Ramos (cell line): ENCODE measurements at regions not wholly inside any gene's neighbourhood (a gene's known extent, or its start where the extent isn't known, plus 50 kb on each side); places are given as distances from the start of the nearest gene placed in this dataset.
"Not testable (repeated sequence)": the region's sequence is repeated elsewhere in the genome, so short reads cannot be mapped to it uniquely, and the experiment has no call there.

Experiments used
- in situ Hi-C: fragments of 300-500 bp; cut with MboI; formaldehyde crosslinking; loops from one replicate; pipeline ENCODE4 v1.14.3; 2022; ENCODE audit warnings: low sequenced_read_pairs; ENCODE audit not compliant: unreplicated experiment

DNA sequence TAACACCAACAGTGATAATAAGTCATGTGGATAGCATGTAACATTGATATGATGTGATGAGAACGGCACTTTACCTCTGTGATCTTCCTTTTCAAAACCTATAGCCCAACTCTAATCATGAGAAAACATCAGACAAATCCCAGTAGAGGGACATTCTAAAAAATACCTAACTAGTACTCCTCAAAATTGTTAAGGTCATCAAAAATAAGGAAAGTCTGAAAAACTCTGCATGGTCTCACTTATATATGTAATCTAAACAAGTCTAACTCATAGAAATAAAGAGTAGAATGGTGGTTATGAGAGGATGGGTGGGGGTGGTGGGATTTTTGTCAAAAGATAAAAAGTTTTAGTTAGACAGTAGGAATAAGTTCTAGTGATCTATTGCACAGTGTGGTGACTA is 243.9 kb upstream of the GRIA3 start:
- in situ Hi-C loops: no loop called here

DNA sequence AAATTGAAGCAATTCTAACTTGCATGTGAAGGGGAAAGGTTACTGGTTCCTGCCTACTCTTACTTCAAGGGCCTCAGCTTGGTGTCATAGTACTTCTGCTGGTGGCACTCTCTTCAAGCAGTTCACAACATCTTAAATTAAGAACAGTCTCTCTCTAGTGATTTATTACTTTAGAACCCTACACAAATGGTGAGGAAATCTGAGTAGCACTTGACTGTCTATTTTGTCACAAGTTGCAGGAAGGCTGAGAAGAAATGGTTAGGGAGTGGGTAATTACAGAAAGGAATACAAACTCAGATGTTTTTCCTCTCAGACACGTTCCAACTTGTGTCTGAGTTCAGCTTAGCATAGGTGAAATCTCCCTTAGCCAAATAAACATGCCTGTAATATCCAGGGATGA is 242.3 kb upstream of the GRIA3 start:
- in situ Hi-C loops: no loop called here

DNA sequence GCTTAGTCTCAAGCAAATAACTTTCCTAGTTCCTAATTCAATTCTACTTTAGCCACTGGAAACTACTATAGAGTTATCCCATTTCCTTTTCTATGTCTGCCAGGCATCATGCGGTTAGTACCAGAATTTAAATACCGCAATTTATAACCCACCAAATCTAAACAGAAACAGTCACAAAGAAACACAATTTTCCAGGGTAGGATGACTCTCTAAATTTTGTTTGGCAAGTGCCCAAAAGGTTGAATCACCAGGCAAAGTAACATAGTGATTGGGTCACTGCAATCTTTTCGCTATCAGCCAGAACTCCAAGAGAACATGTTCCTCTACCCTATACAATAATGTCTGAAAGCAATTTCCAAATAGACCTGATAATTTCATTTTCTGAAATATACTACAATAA is 240.2 kb upstream of the GRIA3 start:
- in situ Hi-C loops: no loop called here

DNA sequence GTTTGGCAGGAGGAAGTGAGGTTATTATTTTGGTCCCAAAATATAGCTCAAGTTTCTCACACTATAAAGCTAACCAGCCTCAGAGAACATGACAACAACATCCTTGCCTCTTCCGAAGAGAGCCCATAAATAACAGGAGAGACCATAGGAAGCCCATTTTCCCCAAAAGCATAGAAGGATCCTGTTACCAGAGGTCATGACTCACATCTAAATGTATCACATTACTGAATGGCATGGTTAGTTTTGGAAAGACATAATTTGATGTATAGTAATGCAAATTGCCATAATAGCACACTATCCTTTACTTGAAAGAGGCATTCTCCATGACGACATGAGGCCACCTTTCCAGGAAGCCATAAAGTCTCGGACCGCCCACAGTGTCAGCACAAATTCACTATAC is 238.8 kb upstream of the GRIA3 start:
- in situ Hi-C loops: no loop called here

DNA sequence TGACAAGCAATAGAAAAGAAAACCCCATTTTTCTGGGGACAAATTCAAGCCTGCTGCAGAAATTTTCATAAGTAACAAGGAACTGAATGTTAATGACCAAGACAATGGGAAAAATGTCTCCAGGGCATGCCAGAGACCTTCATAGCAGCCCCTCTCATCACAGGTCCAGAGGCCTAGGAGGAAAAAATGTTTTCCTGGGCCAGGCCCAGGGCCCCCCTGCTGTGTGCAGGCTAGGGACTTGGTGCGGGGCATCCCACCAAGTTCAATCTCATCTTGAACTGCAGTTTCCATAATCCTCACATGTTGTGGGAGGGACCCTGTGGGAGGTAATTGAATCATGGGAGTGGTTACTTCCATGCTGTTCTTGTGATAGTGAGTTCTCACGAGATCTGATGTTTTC is 211.5 kb upstream of the GRIA3 start:
- in situ Hi-C loops: no loop called here

DNA sequence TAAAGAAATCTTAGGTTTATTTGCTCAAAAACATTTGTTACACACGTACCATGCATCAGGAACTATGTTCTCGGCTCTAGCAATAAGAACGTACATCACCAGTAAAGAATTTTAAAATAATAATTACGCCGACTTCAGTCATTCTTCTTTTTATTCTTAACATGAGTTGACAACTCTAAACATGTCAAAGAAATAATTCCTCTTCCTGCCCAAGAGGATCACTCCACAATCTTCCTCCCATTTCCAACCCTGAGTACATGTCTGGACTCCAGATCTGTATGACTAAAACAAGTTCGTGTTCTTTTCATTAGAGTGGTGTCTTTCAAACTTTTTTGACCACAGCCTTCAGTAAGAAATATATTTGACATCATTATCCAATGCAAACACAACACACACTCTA is 201.6 kb upstream of the GRIA3 start:
- in situ Hi-C loops: no loop called here

DNA sequence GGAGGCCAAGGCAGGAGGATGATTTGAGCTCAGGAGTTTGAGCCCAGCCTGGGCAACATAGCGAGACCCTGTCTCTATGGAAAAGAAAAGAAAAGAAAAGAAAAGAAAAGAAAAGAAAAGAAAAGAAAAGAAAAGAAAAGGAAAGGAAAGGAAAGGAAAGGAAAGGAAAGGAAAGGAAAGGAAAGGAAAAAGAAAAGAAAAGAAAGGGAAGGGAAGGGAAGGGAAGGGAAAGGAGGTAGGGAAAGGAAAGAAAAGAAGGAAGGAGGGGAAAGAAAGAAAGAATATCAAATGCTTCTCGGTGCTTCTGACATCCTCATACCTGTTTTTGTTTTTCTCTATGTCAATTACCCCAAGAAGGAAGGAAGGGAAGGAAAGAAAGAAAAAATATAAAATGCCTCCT is 181.2 kb upstream of the GRIA3 start:
- in situ Hi-C loops: not testable (repeated sequence)

DNA sequence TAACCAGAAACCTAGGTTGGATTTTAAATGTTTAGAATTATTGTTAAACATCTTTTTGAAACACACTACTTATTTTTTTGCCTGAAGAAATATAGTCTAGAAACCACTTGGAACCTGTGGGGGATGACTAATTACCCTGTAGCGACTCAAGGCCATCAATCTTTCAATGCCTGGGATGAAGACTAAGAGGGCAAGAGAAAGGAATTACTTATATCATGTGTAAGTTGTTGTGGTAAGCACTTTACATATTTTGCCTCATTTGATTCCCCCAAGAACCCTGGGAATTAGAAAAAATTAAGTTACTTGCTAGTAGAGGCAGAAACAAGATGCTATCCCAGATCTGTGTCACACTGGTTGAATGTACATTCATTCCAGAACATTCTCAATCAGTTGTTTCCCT is 170.9 kb upstream of the GRIA3 start:
- in situ Hi-C loops: no loop called here

DNA sequence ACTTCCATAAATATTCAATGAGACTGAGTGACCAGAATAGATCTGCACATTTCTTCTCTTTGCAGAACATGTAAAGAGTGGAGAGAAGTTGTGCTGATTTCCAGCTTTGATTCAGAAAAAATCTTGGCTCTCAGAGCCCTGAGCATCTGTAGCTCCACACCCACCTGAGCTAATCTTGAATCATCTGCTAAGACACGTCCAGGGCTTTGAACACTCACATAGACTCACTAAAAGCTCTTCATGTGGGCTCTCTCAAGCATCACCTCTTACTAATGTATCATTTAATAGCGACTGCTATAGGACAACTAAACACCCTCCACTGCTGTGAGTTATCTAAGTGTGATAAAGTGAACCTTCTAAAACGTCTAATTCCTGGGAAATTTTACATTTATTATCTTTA is 147.7 kb upstream of the GRIA3 start:
- in situ Hi-C loops: no loop called here

DNA sequence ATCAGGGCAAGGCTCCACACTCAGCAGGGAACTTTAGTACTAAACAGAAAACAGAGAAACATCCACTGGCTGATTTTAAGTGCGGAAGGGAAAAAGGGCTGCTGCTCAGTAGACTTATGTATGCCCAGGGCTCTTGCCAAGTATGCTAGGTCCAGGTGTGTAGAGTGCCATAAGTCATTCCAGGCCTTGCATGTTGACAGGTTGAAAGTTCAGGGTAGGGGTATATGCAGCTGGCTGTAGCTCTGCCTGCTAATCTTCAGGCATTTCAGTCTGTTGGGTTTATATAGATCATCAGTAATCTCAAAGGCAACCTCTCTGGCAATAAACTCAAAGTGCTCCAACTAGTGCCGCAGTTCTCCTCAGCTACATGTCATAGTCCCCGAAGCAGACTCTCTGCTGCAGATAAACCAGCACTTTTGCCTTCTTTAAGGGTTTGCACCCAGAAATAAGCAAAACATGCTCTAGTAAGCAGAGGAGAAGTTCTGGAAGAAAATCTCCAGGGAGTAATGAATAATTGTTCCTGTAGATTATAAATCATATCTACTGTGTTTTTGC is 134.9 kb upstream of the GRIA3 start:
- in situ Hi-C loops: no loop called here

DNA sequence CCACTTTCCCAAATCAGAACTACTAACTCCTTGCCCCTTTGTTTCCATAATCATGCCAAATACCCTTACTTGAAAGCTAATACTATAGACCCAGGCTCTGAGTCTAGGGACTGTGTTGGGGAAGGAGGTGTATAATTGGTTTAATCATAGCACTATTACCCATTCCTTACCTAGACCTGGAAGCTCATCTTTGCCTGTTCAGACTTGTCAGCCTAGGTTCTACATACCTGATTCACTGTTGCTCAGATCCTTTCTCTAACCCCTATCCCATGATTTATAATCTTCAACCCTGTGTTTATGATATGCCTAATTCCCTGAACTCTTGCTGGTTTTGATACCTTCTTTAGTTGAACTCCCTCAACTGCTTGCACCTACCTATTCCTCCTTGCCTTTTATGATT is 123.1 kb upstream of the GRIA3 start:
- in situ Hi-C loops: no loop called here

DNA sequence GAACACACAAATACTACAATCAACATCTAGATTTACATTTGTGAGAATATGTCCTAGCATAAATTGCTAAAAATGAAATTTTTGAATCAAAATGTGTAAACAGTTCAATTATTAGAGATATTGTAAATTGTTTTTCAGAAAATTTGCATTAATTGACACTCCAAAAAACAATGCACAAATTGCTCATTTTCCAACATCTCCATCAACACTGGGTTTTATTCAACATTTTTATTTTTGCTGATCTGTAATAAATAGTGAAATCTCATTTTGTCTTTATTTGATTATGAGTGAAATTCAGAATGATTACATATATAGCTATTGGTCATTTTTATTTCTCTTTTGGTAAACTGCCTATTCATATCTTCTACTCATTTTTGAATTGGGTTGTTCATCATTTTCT is 120.0 kb upstream of the GRIA3 start:
- in situ Hi-C loops: no loop called here

DNA sequence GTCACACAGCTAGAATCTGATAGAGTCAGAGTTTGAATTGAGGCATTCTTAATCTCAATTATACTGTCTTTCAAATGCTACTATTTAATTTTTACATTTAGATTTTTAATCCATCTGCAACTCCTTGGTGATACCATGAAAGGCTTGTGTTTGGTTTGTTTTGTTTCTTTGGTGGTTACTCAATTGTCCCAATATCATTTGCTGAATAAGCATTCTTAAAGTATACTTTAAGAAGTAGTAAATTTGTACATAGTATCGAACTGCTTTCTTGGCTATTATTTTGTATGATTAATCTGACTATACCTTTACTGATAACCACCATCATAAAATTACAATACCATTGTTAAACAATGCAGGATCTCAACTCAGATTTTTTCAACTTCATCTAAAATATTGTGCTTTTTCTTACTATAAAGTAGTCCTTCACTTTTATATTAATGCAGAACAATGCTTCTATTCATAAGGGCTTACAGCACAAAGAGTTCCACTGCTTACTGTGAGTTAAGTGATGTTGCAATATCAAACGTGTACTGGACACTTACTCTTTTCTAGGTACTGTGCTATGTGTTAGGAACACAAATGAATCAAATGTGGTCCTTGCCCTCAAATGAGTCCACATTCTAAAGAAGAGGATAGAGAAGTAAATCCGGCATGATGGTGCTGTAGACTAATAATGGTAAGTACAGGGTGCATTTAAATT is 111.2 kb upstream of the GRIA3 start:
- in situ Hi-C loops: no loop called here

DNA sequence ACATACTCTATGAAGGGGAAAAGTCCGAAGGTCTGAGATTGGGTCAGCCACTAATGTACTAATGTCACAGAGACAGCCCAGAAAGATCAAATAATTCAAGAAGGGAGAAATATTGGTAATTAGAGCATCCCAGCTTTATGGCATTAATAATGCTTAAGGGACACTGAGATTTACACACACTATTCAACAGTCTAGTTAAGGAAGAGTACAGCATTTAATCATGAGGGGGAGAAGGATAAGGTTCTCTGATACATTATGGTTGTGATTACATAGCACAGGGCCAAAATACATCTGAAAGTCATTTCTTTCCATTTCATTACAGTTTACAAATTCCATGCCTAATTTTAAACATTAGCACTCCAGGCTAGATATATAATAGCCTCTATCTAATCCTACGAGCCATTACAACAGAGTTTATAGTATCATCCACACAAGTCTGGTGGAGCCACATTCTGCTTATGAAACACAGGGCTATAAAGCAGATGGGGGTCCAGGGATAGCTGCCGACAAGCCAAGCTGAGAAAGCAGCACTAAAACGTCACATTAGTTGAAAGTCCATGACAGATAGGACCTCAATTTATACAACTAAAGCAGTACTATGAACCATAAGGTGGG is 108.0 kb upstream of the GRIA3 start:
- in situ Hi-C loops: no loop called here

DNA sequence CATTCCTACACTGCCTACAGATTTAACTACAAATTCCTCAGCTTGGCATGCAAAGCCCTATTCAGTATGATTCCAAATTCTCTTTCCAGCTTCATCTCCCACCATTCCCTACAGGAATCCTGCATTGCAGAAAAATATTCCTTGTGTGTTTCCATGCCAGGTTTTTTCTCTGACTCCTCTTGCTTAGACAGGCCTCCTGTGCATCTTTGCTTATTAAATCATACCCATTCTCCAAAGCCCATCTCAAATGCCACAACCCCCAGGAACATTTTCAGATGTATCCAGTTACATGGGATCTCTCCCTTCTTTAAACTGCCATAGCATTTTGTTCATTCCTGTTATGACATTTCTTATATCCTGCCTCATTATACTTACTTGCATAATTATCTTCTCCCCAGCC is 106.4 kb upstream of the GRIA3 start:
- in situ Hi-C loops: no loop called here

DNA sequence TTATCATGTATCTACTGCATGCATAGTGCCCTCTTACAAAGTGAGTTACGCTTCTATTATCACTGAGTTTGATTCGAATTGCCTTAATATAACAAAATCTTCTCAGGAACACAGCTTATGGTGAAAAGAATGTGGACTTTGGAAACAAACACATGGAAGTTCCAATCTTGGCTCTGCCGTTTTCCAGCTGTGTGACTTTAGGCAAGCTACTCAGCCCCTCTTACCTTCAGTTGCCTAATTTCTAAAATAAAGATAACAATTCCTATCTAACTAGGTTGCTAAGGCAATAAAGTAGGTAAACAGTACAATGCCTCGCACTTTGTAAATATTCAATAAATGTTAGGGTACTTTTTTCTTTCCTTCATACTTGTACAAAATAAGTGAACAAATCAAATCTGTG is 104.0 kb upstream of the GRIA3 start:
- in situ Hi-C loops: no loop called here

DNA sequence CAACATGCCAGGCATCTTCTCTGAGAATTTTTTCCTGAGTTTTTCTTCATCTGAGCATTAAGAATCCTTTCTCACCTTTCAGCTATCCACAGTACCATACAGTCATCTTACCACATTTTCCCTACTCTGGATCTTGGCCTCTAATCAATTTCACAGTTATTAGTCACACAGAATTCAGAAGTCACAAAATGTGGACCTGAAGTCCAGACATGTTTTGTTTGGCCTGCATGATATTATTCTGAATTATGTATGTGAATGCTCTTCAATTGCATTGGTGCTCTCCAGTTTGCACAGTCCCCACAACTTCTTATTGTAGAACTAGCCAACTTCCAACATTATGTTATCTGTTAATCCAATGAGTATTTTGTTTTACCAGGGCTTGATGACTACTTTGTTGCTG is 102.3 kb upstream of the GRIA3 start:
- in situ Hi-C loops: no loop called here

DNA sequence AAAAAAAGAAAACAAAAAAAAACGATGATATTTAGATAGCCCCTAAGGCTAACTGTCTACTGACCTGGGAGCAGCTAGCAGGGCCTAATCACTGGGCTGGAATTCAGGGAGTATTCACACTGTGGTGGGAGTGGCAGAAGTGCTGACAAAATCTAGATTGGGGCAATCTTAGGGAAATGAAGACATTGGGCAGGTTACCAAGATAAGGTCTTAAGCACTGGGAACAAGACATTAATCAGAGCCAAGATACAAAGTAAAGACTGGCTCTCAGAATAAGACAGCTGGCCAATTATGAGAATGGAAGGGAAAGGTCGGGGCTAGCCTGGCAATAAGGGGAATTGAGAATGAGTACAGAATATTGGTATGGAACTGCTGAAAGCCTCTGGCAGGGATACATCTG is 100.2 kb upstream of the GRIA3 start:
- in situ Hi-C loops: no loop called here

DNA sequence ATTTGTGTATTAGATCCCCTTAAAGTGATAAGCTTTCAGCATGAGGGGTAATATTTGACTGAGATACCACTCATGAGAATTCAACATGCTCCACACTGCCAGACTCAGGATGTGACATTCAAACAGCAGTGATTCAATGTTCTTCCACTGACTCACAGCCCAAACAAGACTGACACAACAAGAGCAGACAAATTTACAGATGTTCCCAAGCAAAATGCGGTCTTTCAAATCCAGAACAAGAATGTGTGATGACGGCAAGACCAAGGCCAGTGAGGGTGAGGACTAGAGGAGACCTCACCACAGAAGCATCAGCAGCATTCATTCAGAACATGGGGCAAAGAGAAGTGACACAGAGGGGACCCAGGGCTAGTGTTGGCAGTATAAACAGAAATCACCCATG is 99.3 kb upstream of the GRIA3 start:
- in situ Hi-C loops: no loop called here

DNA sequence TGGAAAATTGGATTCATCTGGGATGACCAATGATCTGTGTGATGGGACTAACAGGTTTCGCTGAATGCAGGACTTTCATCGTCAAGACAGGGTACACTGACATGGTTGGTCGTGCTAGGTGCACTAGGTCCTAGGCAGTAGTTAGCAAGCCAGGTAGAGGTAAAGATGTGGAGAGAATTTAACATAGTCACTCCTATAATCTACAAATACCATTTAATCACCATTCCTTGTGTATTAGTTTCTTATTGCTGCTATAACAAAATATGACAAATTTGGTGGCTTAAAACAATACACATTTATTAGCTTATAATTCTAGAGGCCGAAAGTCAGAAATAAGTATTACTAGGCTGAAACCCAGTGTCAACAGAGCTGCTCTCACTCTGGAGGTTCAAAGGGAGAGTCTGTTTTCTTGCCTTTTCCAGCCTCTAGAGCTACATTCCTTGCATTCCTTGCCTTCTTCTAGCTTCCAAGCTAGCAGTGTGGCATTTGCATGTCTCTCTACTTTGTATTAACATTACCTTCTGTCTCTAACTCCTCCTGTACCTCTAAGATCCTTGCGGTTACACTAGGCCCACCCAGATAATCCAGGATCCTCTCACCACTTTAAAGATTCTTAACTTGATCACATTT is 98.7 kb upstream of the GRIA3 start:
- in situ Hi-C loops: no loop called here

DNA sequence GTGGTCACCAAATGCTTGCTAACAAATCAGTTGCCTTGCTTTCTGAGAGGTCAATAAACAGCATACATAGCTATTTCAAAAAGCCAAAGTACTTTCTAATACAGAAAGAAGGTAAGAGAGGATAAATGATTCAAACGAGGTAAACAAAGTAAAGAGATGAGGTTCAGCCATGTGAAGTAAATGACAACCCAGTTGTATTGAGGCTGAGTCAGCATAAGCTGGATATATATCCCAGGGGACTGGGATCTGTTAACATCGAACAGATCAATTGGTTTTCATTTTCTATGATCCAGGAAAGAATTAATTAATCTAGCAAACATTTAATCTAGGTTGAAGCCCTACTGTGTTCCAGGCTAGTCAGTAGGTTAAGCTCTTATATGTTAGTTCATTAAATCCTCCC is 97.3 kb upstream of the GRIA3 start:
- in situ Hi-C loops: no loop called here

DNA sequence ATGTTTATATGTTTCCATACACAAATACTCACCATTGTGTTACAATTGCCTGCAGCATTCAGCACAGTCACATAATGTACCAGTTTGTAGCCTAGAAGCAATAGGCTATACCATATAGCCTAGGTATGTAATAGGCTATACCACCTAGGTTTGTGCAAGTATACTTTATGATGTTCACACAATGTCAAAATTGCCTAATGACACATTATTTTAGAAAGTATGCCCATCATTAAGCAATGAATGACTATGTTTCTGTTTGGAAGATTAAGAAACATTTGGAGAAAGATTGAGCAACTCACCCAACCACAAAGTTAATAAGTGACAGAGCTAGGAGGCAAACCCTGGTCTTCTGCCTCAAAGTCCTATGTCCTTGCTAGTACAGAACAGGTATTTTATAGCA is 96.8 kb upstream of the GRIA3 start:
- in situ Hi-C loops: no loop called here
